GM21786 (cell line): ENCODE measurements at regions not wholly inside any gene's neighbourhood (a gene's known extent, or its start where the extent isn't known, plus 50 kb on each side); places are given as distances from the start of the nearest gene placed in this dataset.

ENCODE experiments used
- ATAC-seq: cut with Tn5 transposase; IDR thresholded peaks from one replicate; pipeline ENCODE4 v1.9.1; 2021; ENCODE audit not compliant: unreplicated experiment

DNA sequence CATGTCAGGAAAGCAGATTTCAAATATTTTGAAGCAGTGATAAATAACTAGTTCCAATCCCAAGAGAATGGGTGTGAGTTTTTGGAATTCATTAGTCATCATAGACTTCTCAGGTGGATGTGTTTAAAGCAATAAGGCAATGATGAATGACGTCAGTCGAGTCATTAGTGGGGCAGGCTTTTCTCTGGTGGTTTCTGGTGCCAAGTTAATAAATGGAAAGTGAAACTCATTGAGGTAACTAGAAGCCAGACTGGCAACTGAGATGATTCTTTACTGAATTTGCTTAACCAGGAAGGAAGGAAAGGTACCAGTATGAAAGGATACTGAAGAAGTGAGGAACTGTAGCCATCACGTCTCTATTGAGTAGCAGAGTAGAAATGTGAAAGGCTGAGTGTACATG is 311.0 kb downstream of the GPAM start:
- ATAC-seq = peak; percentile 80

- no peak for ATAC-seq
Observed at GRCh38 chr10:111873041-111873440, 310.5 kb downstream of the GPAM start.

- ATAC-seq = no peak
Observed at GRCh38 chr10:111873621-111874135, 309.9 kb downstream of the GPAM start.

- ATAC-seq = no peak
Observed at GRCh38 chr10:111874576-111874975, 309.0 kb downstream of the GPAM start.

- no peak for ATAC-seq
Observed at GRCh38 chr10:111875725-111876124, 307.8 kb downstream of the GPAM start.

- no peak for ATAC-seq
Observed at GRCh38 chr10:111877258-111877657, 306.3 kb downstream of the GPAM start.

- ATAC-seq = no peak
Observed at GRCh38 chr10:111879969-111880368, 303.6 kb downstream of the GPAM start.

- no peak for ATAC-seq
Observed at GRCh38 chr10:111885046-111885445, 298.5 kb downstream of the GPAM start.

- no peak for ATAC-seq
Observed at GRCh38 chr10:111885919-111886318, 297.6 kb downstream of the GPAM start.

GRCh38 chr10:111887266-111887665 is 296.3 kb downstream of the GPAM start:
- no peak for ATAC-seq

DNA sequence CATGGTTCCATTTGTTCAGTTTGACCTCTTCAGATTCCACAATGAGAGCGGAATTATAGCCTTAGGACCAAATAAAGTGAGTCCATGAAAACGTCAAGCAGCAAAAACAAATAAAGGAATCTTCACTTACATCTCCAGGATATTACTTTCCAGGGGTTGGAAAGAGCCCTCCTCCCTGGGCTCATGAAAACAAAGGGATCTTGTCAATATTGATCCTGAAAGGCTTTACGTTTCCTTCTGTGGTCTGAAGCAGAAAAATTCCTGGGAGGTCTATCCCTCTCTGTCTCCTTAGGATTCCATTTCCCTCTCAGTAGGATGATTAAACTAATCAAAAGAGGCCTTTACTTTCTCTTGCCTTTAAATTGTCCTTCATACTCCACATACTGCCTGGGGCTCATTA is 293.5 kb downstream of the GPAM start:
- no peak for ATAC-seq

DNA sequence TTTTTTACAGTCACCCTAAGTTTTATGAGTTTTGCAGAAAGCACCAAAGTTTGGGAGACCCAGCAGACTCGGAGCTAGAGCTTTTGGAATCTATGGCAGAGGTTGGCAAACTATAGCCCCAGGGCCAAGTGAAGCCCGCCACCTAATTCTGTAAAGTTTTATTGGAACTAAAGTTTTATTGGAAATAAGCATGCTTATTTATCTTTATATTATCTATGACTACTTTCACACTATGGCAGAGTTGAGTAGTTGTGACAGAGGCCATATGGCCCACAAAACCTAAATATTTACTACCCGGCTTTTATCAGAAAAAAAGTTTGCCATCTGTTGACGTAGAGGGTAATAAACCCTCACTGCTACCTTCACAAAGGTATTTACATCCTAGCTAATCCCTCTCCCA is 267.6 kb downstream of the GPAM start:
- ATAC-seq = no peak

DNA sequence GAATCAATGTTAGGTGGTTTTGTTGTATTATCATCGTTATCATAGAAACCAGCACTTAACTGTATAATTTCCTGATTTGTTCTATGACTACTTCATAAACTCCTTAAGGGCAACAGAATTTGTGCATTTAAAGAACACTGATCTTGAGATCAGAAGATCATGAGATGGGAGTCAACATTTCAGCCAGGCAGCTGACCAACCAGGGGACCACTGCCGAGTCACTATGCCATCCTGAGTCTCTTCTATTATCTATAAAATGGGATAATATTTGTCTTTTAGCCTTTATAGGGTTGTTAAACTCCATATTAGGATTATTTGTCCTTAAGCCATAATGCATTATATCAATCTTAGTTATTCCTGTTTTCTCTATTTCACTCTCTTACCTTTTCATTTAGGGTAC is 261.7 kb downstream of the GPAM start:
- no peak for ATAC-seq

- no peak for ATAC-seq
Observed at GRCh38 chr10:111923032-111923431, 260.5 kb downstream of the GPAM start.

DNA sequence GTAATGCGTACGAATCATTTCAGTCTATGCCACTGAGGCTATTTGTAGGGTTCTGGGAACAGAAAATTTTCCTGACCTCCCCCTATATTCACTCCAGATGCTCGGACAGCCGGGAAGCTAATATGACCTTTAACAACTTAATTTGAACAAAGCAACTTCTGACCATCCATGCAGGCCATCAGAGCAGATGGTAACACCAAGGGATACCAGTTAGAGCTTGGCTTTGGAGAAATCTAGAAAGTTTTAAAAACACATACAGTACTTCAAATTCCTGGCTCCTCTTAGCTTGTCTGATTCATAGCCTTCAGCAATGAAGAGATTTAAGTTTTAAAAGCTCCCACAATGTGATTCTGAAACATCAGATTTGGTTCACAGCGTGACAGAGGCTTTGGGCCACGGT is 257.3 kb downstream of the GPAM start:
- no peak for ATAC-seq

DNA sequence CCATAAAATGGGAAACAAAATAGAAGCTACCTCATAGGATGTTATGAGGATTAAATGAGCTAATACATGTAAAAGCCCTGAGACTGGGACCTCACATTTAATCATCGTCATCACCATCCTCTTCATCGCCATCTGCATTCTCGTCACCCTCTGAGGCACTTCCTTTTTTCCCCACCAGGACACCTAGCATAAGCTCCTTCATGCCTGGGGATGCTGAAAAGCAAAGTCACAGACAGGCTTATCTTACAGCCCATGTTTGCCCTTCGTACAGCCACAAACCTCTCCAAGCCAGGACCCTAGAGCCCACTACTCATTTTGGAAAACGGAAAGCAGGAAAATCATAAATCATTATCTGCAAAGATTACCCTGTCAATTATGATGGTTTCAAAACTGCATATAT is 249.6 kb downstream of the GPAM start:
- ATAC-seq = no peak

GRCh38 chr10:111934931-111935330 is 248.6 kb downstream of the GPAM start:
- ATAC-seq = no peak

DNA sequence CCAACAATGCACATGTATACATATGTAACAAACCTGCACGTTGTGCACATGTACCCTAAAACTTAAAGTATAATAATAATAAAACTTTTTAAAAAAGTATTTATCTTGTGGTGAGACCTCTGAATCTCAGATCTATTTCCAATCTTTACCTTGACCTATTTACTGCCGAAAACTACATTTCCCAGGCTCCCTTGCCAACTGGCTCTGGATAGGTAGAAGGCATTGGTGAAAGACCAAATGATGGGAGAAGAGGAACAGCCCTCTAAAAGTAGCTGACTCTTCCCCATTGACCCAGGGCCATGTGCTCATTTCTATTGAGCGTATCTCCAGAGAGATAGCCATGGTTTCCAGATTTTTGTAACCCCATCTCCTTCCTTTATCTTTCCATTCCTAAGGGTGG is 247.4 kb downstream of the GPAM start:
- no peak for ATAC-seq

DNA sequence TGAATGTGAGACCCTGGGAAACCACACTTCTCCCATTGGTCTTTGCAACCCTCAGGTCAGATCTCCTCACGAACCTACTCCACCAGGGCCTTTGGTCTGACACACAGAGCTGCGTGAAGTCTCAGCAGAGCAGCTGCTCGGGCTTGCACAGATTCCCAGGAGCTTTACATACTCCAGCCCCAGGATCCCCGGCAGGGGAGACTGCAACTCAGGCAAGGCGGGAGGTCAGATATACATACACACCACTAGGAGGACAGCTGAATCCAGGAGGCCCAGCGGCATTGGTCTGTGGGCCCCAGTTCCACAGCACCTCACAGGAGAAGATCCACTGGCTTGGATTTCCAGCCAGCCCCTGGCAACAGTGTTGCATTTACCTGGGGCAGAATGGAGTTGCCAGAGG is 239.2 kb downstream of the GPAM start:
- no peak for ATAC-seq

GRCh38 chr10:111953949-111954348 is 229.6 kb downstream of the GPAM start:
- ATAC-seq = no peak

DNA sequence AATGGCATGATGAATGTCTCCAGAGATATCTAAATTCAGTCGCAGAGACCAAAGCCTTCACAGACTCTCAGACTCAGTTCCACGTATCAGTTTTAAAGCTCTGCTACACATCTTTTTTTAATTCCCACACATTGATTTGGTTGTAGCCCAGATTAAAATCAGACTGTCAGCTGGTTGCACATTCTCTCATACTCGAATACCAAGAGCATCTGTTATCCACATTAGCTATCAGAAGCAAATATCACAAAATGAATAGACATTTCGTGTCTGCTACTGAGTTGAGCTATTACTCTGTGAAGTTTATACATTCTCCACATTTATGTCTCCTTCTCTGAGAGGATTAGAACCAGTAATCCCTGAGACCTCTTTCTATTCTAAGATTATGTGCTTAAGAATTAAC is 229.2 kb downstream of the GPAM start:
- no peak for ATAC-seq

GRCh38 chr10:111956841-111957240 is 226.7 kb downstream of the GPAM start:
- no peak for ATAC-seq

- ATAC-seq = no peak
Observed at GRCh38 chr10:111962951-111963350, 220.6 kb downstream of the GPAM start.

GRCh38 chr10:111967116-111967515 is 216.4 kb downstream of the GPAM start:
- no peak for ATAC-seq
